ENCODE measurements at regions not wholly inside any gene's neighbourhood (a gene's known extent, or its start where the extent isn't known, plus 50 kb on each side); places are given as distances from the start of the nearest gene placed in this dataset.

GRCh38 chr2:43010438-43011157 is 215.8 kb downstream of the ZFP36L2 start:
- DNase-seq (ENCODE audit: low read depth, low spot score), result no peak
- no peak for TF ChIP-seq CTCF (IDR thresholded peaks at IDR 0.05; ENCODE audit: low read depth, low read length)

GRCh38 chr2:43009448-43009847 is 217.0 kb downstream of the ZFP36L2 start:
- Histone ChIP-seq H3K27ac (ENCODE audit: low read depth, low read length) (no peak overlapping the region), H3K4me3 (ENCODE audit: low read depth, low read length) (no peak overlapping the region), H3K9me3 (ENCODE audit: control insufficient read depth, insufficient read depth, low read length) (peaks cover 4% of the 10 kb centered on the region), H3K27me3 (ENCODE audit: control insufficient read depth, insufficient read depth, low read length) (no peaks in the 10 kb centered on the region)
- CTCF ChIA-PET, result interaction anchor here (0.8 to 1.0 kb wide), 2 partner anchors 15 to 220 kb away, joined by 4 read pairs; no protein-coding TSS in a partner anchor
- no peak for DNase-seq (ENCODE audit: low read depth, low spot score)
- POLR2A ChIA-PET, result no interaction called here
- TF ChIP-seq CTCF (IDR thresholded peaks at IDR 0.05; ENCODE audit: low read depth, low read length), result no peak

More at GRCh38 chr2:43010438-43011157, 215.8 kb downstream of the ZFP36L2 start:
- POLR2A ChIA-PET, result interaction anchor here (0.6 kb wide), 1 partner anchor 23 kb away, joined by 3 read pairs; no protein-coding TSS in a partner anchor
- Histone ChIP-seq H3K4me3 (ENCODE audit: low read depth, low read length) (no peak overlapping the region), H3K27me3 (ENCODE audit: control insufficient read depth, insufficient read depth, low read length) (no peaks in the 10 kb centered on the region), H3K9me3 (ENCODE audit: control insufficient read depth, insufficient read depth, low read length) (peaks cover 4% of the 10 kb centered on the region), H3K27ac (ENCODE audit: low read depth, low read length) (no peak overlapping the region)
- CTCF ChIA-PET, result interaction anchor here (0.8 to 1.3 kb wide), 2 partner anchors 13 to 219 kb away, joined by 4 read pairs; no protein-coding TSS in a partner anchor

GRCh38 chr2:43008388-43008787 is 216.0 kb upstream of the HAAO start:
- POLR2A ChIA-PET, result no interaction called here
- Histone ChIP-seq H3K27me3 (ENCODE audit: control insufficient read depth, insufficient read depth, low read length) (no peaks in the 10 kb centered on the region), H3K9me3 (ENCODE audit: control insufficient read depth, insufficient read depth, low read length) (peaks cover 4% of the 10 kb centered on the region), H3K4me3 (ENCODE audit: low read depth, low read length) (no peak overlapping the region), H3K27ac (ENCODE audit: low read depth, low read length) (no peak overlapping the region)
- CTCF ChIA-PET, result interaction anchor here (0.6 kb wide), 1 partner anchor 10 kb away, joined by 3 read pairs; no protein-coding TSS in a partner anchor
- no peak for TF ChIP-seq CTCF (IDR thresholded peaks at IDR 0.05; ENCODE audit: low read depth, low read length)
- no peak for DNase-seq (ENCODE audit: low read depth, low spot score)

- no peak for TF ChIP-seq CTCF (IDR thresholded peaks at IDR 0.05; ENCODE audit: low read depth, low read length)
- Histone ChIP-seq H3K9me3 (ENCODE audit: control insufficient read depth, insufficient read depth, low read length) (peaks cover 4% of the 10 kb centered on the region), H3K27me3 (ENCODE audit: control insufficient read depth, insufficient read depth, low read length) (no peaks in the 10 kb centered on the region), H3K27ac (ENCODE audit: low read depth, low read length) (no peak overlapping the region), H3K4me3 (ENCODE audit: low read depth, low read length) (no peak overlapping the region)
- POLR2A ChIA-PET, result no interaction called here
- no peak for DNase-seq (ENCODE audit: low read depth, low spot score)
- CTCF ChIA-PET, result no interaction called here
These were observed 215.5 kb upstream of the HAAO start for GRCh38 chr2:43007901-43008300.

GRCh38 chr2:43006834-43007543 is 214.6 kb upstream of the HAAO start:
- POLR2A ChIA-PET, result no interaction called here
- DNase-seq (ENCODE audit: low read depth, low spot score), result no peak
- CTCF ChIA-PET, result no interaction called here
- H3K27me3 ChIP-seq (ENCODE audit: control insufficient read depth, insufficient read depth, low read length), result no peaks in the 10 kb centered on the region
- no peak overlapping the region for H3K27ac ChIP-seq (ENCODE audit: low read depth, low read length)
- H3K4me3 ChIP-seq (ENCODE audit: low read depth, low read length), result no peak overlapping the region
- TF ChIP-seq CTCF (IDR thresholded peaks at IDR 0.05; ENCODE audit: low read depth, low read length), result no peak
- peaks cover 4% of the 10 kb centered on the region for H3K9me3 ChIP-seq (ENCODE audit: control insufficient read depth, insufficient read depth, low read length)

Measured in AG04450 (cell line).